GM23338 (cell line): ENCODE measurements at regions not wholly inside any gene's neighbourhood (a gene's known extent, or its start where the extent isn't known, plus 50 kb on each side); places are given as distances from the start of the nearest gene placed in this dataset.

Source experiments
- CREB1 ChIP-seq: fragments of 250-450 bp; sonication (Bioruptor Pico); IDR thresholded peaks from 2 replicates; pipeline ENCODE4 v1.5.0; 2020; ENCODE audit warnings: low read depth, mild to moderate bottlenecking, moderate library complexity
- CTCF ChIP-seq, 2 experiments: fragments of 200-600 bp in 1 of 2; sonication (generic) in 1 of 2; conservative IDR thresholded peaks; 2 replicates each; pipeline versions ENCODE4 v1.5.1 to v1.6.1; 2016 to 2017; ENCODE audit warnings: antibody characterized with exemption in 2 of 2, low read depth in 2 of 2, mild to moderate bottlenecking in 2 of 2, moderate library complexity in 1 of 2
- EZH2 ChIP-seq: fragments of 200-600 bp; sonication (generic); IDR thresholded peaks from one replicate; pipeline ENCODE4 v1.8.0; 2017; ENCODE audit warnings: antibody characterized with exemption, mild to moderate bottlenecking, low read depth; ENCODE audit not compliant: unreplicated experiment
- EZH2phosphoT487 ChIP-seq: fragments of 200-600 bp; sonication (generic); IDR thresholded peaks from one replicate; pipeline ENCODE4 v1.8.1; 2018; ENCODE audit warnings: antibody characterized with exemption; ENCODE audit not compliant: unreplicated experiment
- JUNB ChIP-seq: IDR thresholded peaks from one replicate; pipeline ENCODE4 v1.6.1; 2016; ENCODE audit warnings: antibody characterized with exemption; ENCODE audit not compliant: unreplicated experiment
- NANOG ChIP-seq: IDR thresholded peaks from 2 replicates; pipeline ENCODE4 v1.6.1; 2016; ENCODE audit warnings: antibody characterized with exemption, borderline replicate concordance
- POLR2AphosphoS5 ChIP-seq: IDR thresholded peaks from 2 replicates; pipeline ENCODE4 v1.6.1; 2016; ENCODE audit warnings: antibody characterized with exemption, low read depth
- STAT1 ChIP-seq: IDR thresholded peaks from one replicate; pipeline ENCODE4 v1.6.1; 2016; ENCODE audit warnings: antibody characterized with exemption; ENCODE audit not compliant: unreplicated experiment
- ZNF114 ChIP-seq: fragments of 250-450 bp; sonication (Bioruptor Pico); IDR thresholded peaks from 2 replicates; pipeline ENCODE4 v1.5.0; 2020; ENCODE audit warnings: mild to moderate bottlenecking, moderate library complexity
- ZNF331 ChIP-seq: fragments of 250-450 bp; sonication (Bioruptor Pico); IDR thresholded peaks from 2 replicates; pipeline ENCODE4 v1.5.0; 2020; ENCODE audit warnings: low read depth, mild to moderate bottlenecking, moderate library complexity
- ZNF462 ChIP-seq: fragments of 250-450 bp; sonication (Bioruptor Pico); IDR thresholded peaks from 2 replicates; pipeline ENCODE4 v1.5.0; 2020; ENCODE audit warnings: mild to moderate bottlenecking, moderate library complexity
- TF ChIP-seq, protein P1 (sequence below): IDR thresholded peaks from one replicate; pipeline ENCODE4 v1.6.1; 2018; ENCODE audit warnings: antibody characterized with exemption; ENCODE audit not compliant: unreplicated experiment
- TF ChIP-seq, protein P2 (sequence below): IDR thresholded peaks from 2 replicates; pipeline ENCODE4 v1.6.1; 2016; ENCODE audit warnings: antibody characterized with exemption

DNA sequence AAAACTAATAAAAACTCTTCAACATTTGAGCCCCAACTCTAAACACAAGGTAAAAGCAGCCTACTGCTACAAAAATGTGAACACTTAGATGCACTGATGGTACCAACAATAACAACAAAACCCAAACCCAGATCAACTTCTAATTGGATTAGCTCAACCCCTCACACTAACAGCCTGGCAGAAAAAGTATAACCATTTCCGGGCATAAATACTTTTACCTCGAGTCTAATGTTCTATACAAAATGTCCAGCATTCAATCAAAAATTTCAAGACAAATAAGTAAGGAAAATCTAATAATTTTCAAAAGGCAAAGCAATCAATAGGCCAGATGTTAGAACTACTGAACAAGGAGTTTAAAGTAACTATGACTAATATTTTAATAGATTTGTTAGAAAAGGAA lies 303.3 kb downstream of the ARRDC4 start:
- TF ChIP-seq EZH2phosphoT487 = no peak
- TF ChIP-seq CTCF (conservative IDR thresholded peaks at IDR 0.05; ENCODE audit: low read depth in 2 of 2) = no peak
- TF ChIP-seq, protein P1, sequence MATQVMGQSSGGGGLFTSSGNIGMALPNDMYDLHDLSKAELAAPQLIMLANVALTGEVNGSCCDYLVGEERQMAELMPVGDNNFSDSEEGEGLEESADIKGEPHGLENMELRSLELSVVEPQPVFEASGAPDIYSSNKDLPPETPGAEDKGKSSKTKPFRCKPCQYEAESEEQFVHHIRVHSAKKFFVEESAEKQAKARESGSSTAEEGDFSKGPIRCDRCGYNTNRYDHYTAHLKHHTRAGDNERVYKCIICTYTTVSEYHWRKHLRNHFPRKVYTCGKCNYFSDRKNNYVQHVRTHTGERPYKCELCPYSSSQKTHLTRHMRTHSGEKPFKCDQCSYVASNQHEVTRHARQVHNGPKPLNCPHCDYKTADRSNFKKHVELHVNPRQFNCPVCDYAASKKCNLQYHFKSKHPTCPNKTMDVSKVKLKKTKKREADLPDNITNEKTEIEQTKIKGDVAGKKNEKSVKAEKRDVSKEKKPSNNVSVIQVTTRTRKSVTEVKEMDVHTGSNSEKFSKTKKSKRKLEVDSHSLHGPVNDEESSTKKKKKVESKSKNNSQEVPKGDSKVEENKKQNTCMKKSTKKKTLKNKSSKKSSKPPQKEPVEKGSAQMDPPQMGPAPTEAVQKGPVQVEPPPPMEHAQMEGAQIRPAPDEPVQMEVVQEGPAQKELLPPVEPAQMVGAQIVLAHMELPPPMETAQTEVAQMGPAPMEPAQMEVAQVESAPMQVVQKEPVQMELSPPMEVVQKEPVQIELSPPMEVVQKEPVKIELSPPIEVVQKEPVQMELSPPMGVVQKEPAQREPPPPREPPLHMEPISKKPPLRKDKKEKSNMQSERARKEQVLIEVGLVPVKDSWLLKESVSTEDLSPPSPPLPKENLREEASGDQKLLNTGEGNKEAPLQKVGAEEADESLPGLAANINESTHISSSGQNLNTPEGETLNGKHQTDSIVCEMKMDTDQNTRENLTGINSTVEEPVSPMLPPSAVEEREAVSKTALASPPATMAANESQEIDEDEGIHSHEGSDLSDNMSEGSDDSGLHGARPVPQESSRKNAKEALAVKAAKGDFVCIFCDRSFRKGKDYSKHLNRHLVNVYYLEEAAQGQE = no peak
- TF ChIP-seq STAT1 = no peak
- TF ChIP-seq EZH2 = no peak
- TF ChIP-seq CREB1 (CRISPR knock-in tag) = no peak
- no peak for TF ChIP-seq POLR2AphosphoS5
- TF ChIP-seq JUNB = no peak
- no peak for TF ChIP-seq ZNF331
- no peak for TF ChIP-seq ZNF114 (CRISPR knock-in tag)
- no peak for TF ChIP-seq NANOG
- TF ChIP-seq, protein P2, sequence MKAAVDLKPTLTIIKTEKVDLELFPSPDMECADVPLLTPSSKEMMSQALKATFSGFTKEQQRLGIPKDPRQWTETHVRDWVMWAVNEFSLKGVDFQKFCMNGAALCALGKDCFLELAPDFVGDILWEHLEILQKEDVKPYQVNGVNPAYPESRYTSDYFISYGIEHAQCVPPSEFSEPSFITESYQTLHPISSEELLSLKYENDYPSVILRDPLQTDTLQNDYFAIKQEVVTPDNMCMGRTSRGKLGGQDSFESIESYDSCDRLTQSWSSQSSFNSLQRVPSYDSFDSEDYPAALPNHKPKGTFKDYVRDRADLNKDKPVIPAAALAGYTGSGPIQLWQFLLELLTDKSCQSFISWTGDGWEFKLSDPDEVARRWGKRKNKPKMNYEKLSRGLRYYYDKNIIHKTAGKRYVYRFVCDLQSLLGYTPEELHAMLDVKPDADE = no peak
- no peak for TF ChIP-seq ZNF462 (CRISPR knock-in tag)
